22Rv1 (cell line): ENCODE measurements at regions not wholly inside any gene's neighbourhood (a gene's known extent, or its start where the extent isn't known, plus 50 kb on each side); places are given as distances from the start of the nearest gene placed in this dataset.

Experiments used
- CTCF ChIP-seq: fragments of 450-650 bp; IDR thresholded peaks from 2 replicates; pipeline ENCODE4 v1.5.1; 2017; ENCODE audit warnings: mild to moderate bottlenecking
- ZFX ChIP-seq: fragments of 450-650 bp; IDR thresholded peaks from 2 replicates; pipeline ENCODE4 v1.6.1; 2017; ENCODE audit warnings: antibody characterized with exemption, borderline replicate concordance

GRCh38 chr9:89254058-89254772 lies 56.8 kb upstream of the CKS2 start:
- no peak for TF ChIP-seq CTCF
- no peak for TF ChIP-seq ZFX
